ENCODE measurements at regions not wholly inside any gene's neighbourhood (a gene's known extent, or its start where the extent isn't known, plus 50 kb on each side); places are given as distances from the start of the nearest gene placed in this dataset.
"Not testable (repeated sequence)": the region's sequence is repeated elsewhere in the genome, so short reads cannot be mapped to it uniquely, and the experiment has no call there.

DNA sequence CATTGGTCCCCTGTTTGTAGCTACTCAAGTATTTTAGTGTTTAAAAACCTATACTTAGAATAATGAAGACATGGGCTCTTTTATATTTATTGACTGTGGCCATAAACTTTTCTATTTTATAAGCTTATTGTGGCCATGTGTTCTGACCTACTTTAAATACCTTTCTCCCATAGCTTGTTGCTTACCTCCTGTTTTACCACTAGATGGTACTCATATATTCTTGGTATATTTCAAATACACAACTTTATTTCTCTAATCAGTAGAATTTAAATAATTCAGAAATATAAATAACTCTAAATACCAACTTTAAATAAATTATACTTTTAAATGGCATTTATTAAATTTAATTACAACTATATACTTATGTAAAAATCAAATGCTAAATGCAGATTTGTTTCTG is 498.0 kb downstream of the PRDM9 start:
- DNase-seq (ENCODE audit: low read depth, low spot score): no peak

DNA sequence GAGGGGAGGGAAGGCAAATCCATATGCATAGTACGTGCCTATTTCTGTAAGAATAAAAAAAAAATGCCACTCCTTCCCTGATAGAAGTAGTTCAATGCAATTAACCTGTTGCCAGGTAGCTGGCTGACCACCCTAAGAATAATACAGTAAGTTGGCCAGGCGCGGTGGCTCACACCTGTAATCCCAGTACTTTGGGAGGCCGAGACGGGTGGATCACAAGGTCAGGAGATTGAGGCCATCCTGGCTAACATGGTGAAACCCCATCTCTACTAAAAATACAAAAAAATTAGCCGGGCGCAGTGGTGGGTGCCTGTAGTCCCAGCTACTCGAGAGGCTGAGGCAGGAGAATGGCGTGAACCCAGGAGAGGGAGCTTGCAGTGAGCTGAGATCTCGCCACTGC is 510.3 kb downstream of the PRDM9 start:
- dilution Hi-C loops (cut with MboI; ENCODE audit: extremely low pct_ligation_motif_present, low sequenced_read_pairs); H3K4me2 ChIP-seq (ENCODE audit: control insufficient read depth, extremely low read depth, insufficient read depth, low read depth, low read length); H4K20me1 ChIP-seq (ENCODE audit: control insufficient read depth, extremely low read depth, insufficient read depth, low read length); H3K9me3 ChIP-seq (ENCODE audit: control insufficient read depth, low read depth, low read length); H3K4me1 ChIP-seq (ENCODE audit: control insufficient read depth, extremely low read depth, insufficient read depth, low read length); H3K36me3 ChIP-seq (ENCODE audit: control insufficient read depth in 2 of 2, extremely low read depth in 1 of 2, insufficient read depth in 2 of 2, low read length in 2 of 2); H3K27me3 ChIP-seq (ENCODE audit: control insufficient read depth, extremely low read depth, insufficient read depth, low read length); H3K27ac ChIP-seq (ENCODE audit: control insufficient read depth, insufficient read depth, low read length); DNase-seq (ENCODE audit: low read depth, low spot score); H3K9me1 ChIP-seq (ENCODE audit: control insufficient read depth, extremely low read depth, insufficient read depth, low read length); H3K4me3 ChIP-seq (ENCODE audit: control insufficient read depth in 2 of 3, extremely low read depth in 1 of 3, insufficient read depth in 2 of 3, low read depth in 1 of 3, low read length in 3 of 3); FAIRE-seq; H2AFZ ChIP-seq (ENCODE audit: control insufficient read depth, low read length); H3K79me2 ChIP-seq (ENCODE audit: control insufficient read depth, insufficient read depth, low read length); H3K9ac ChIP-seq (ENCODE audit: control insufficient read depth, extremely low read depth, insufficient read depth, low read length): not testable (repeated sequence)

More for the DNA sequence above, 498.0 kb downstream of the PRDM9 start:
- Histone ChIP-seq H3K9me1 (ENCODE audit: control insufficient read depth, extremely low read depth, insufficient read depth, low read length) (no peaks in the 10 kb centered on the region), H3K9ac (ENCODE audit: control insufficient read depth, extremely low read depth, insufficient read depth, low read length) (no peak overlapping the region), H3K4me1 (ENCODE audit: control insufficient read depth, extremely low read depth, insufficient read depth, low read length) (no peaks in the 10 kb centered on the region), H4K20me1 (ENCODE audit: control insufficient read depth, extremely low read depth, insufficient read depth, low read length) (no peaks in the 10 kb centered on the region), H3K27me3 (ENCODE audit: control insufficient read depth, extremely low read depth, insufficient read depth, low read length) (no peaks in the 10 kb centered on the region), H3K4me2 (ENCODE audit: control insufficient read depth, extremely low read depth, insufficient read depth, low read depth, low read length) (no peak overlapping the region), H3K36me3 (ENCODE audit: control insufficient read depth in 2 of 2, extremely low read depth in 1 of 2, insufficient read depth in 2 of 2, low read length in 2 of 2) (no peaks in the 10 kb centered on the region), H3K27ac (ENCODE audit: control insufficient read depth, insufficient read depth, low read length) (no peak overlapping the region), H3K4me3 (ENCODE audit: control insufficient read depth in 2 of 3, extremely low read depth in 1 of 3, insufficient read depth in 2 of 3, low read depth in 1 of 3, low read length in 3 of 3) (no peak overlapping the region), H3K9me3 (ENCODE audit: control insufficient read depth, low read depth, low read length) (no peaks in the 10 kb centered on the region), H2AFZ (ENCODE audit: control insufficient read depth, low read length) (no peak overlapping the region), H3K79me2 (ENCODE audit: control insufficient read depth, insufficient read depth, low read length) (no peaks in the 10 kb centered on the region)
- no peak for FAIRE-seq
- dilution Hi-C loops (cut with MboI; ENCODE audit: extremely low pct_ligation_motif_present, low sequenced_read_pairs): no loop called here
- no peak for TF ChIP-seq EZH2 (IDR thresholded peaks at IDR 0.05; ENCODE audit: low read length)
- TF ChIP-seq, protein P1, sequence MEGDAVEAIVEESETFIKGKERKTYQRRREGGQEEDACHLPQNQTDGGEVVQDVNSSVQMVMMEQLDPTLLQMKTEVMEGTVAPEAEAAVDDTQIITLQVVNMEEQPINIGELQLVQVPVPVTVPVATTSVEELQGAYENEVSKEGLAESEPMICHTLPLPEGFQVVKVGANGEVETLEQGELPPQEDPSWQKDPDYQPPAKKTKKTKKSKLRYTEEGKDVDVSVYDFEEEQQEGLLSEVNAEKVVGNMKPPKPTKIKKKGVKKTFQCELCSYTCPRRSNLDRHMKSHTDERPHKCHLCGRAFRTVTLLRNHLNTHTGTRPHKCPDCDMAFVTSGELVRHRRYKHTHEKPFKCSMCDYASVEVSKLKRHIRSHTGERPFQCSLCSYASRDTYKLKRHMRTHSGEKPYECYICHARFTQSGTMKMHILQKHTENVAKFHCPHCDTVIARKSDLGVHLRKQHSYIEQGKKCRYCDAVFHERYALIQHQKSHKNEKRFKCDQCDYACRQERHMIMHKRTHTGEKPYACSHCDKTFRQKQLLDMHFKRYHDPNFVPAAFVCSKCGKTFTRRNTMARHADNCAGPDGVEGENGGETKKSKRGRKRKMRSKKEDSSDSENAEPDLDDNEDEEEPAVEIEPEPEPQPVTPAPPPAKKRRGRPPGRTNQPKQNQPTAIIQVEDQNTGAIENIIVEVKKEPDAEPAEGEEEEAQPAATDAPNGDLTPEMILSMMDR (optimal IDR thresholded peaks at IDR 0.05 in 1 of 3, IDR thresholded peaks at IDR 0.05 in 1 of 3, conservative IDR thresholded peaks at IDR 0.05 in 1 of 3; ENCODE audit: extremely low read depth in 1 of 3, insufficient read depth in 2 of 3, low read length in 3 of 3): no peak

DNA sequence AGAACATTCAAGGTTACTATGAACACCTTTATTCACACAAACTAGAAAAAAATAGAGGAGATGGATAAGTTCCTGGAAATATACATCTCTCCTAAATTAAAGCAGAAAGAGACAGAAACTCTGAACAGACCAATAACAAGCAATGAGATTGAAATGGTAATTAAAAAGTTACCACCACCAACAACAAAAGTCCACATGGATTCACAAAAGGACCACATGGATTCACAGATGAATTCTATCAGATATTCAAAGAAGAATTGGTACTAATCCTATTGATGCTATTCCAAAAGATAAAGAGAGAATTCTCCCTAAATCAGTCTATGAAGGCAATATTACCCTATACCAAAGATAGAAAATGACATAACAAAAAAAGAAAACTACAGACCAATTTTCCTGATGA is 518.9 kb downstream of the PRDM9 start:
- no peak overlapping the region for H3K27ac ChIP-seq (ENCODE audit: control insufficient read depth, insufficient read depth, low read length)
- dilution Hi-C loops (cut with MboI; ENCODE audit: extremely low pct_ligation_motif_present, low sequenced_read_pairs): no loop called here
- no peak for FAIRE-seq

More for the DNA sequence above, 518.9 kb downstream of the PRDM9 start:
- Histone ChIP-seq H4K20me1 (ENCODE audit: control insufficient read depth, extremely low read depth, insufficient read depth, low read length) (no peaks in the 10 kb centered on the region), H2AFZ (ENCODE audit: control insufficient read depth, low read length) (no peak overlapping the region), H3K27me3 (ENCODE audit: control insufficient read depth, extremely low read depth, insufficient read depth, low read length) (no peaks in the 10 kb centered on the region), H3K36me3 (ENCODE audit: control insufficient read depth in 2 of 2, extremely low read depth in 1 of 2, insufficient read depth in 2 of 2, low read length in 2 of 2) (no peaks in the 10 kb centered on the region), H3K9me1 (ENCODE audit: control insufficient read depth, extremely low read depth, insufficient read depth, low read length) (no peaks in the 10 kb centered on the region), H3K9ac (ENCODE audit: control insufficient read depth, extremely low read depth, insufficient read depth, low read length) (no peak overlapping the region), H3K4me1 (ENCODE audit: control insufficient read depth, extremely low read depth, insufficient read depth, low read length) (no peaks in the 10 kb centered on the region), H3K79me2 (ENCODE audit: control insufficient read depth, insufficient read depth, low read length) (no peaks in the 10 kb centered on the region), H3K4me3 (ENCODE audit: control insufficient read depth in 2 of 3, extremely low read depth in 1 of 3, insufficient read depth in 2 of 3, low read depth in 1 of 3, low read length in 3 of 3) (no peak overlapping the region), H3K9me3 (ENCODE audit: control insufficient read depth, low read depth, low read length) (no peaks in the 10 kb centered on the region), H3K4me2 (ENCODE audit: control insufficient read depth, extremely low read depth, insufficient read depth, low read depth, low read length) (no peak overlapping the region)
- no peak for DNase-seq (ENCODE audit: low read depth, low spot score)
- no peak for TF ChIP-seq EZH2 (IDR thresholded peaks at IDR 0.05; ENCODE audit: low read length)
- TF ChIP-seq, protein P1 (optimal IDR thresholded peaks at IDR 0.05 in 1 of 3, IDR thresholded peaks at IDR 0.05 in 1 of 3, conservative IDR thresholded peaks at IDR 0.05 in 1 of 3; ENCODE audit: extremely low read depth in 1 of 3, insufficient read depth in 2 of 3, low read length in 3 of 3): no peak
